ENCODE measurements at regions not wholly inside any gene's neighbourhood (a gene's known extent, or its start where the extent isn't known, plus 50 kb on each side); places are given as distances from the start of the nearest gene placed in this dataset.

- TF ChIP-seq PRDM4 (tag by site-specific recombination; IDR thresholded peaks at IDR 0.05) (no peak), ZNF311 (tag by site-specific recombination; IDR thresholded peaks at IDR 0.05; ENCODE audit: borderline replicate concordance) (no peak), TCF7L2 (IDR thresholded peaks at IDR 0.05; ENCODE audit: borderline replicate concordance, low read depth, low read length) (no peak)
These were observed 1724.1 kb upstream of the SEL1L start (continued) for GRCh38 chr14:83257466-83258439.

GRCh38 chr14:83260751-83261150 lies 1727.1 kb upstream of the SEL1L start:
- Histone ChIP-seq H3K36me3 (ENCODE audit: control insufficient read depth in 2 of 2, insufficient read depth in 1 of 2, low read length in 2 of 2) (no peaks in the 10 kb centered on the region), H3K4me3 (ENCODE audit: low read depth, low read length) (no peak overlapping the region), H3K27ac (ENCODE audit: extremely low read depth, low read depth, low read length) (no peak overlapping the region), H3K4me1 (ENCODE audit: control insufficient read depth, insufficient read depth, low read length) (no peaks in the 10 kb centered on the region), H3K9me3 (ENCODE audit: control insufficient read depth, insufficient read depth, low read depth, low read length) (no peaks in the 10 kb centered on the region)
- ChIA-PET CTCF (no interaction called here), POLR2A (no interaction called here)
- TF ChIP-seq ZNF391 (tag by site-specific recombination; IDR thresholded peaks at IDR 0.05; ENCODE audit: borderline replicate concordance, low read depth) = no peak

- TF ChIP-seq ZNF311 (tag by site-specific recombination; IDR thresholded peaks at IDR 0.05; ENCODE audit: borderline replicate concordance) (no peak), ZNF629 (tag by site-specific recombination; IDR thresholded peaks at IDR 0.05) (no peak), ZNF558 (tag by site-specific recombination; IDR thresholded peaks at IDR 0.05) (no peak), ZBTB6 (tag by site-specific recombination; IDR thresholded peaks at IDR 0.05) (no peak), ZBTB49 (tag by site-specific recombination; IDR thresholded peaks at IDR 0.05; ENCODE audit: low read depth) (no peak), ZSCAN18 (tag by site-specific recombination; IDR thresholded peaks at IDR 0.05) (no peak), ZEB2 (tag by site-specific recombination; IDR thresholded peaks at IDR 0.05) (no peak), ZFP37 (tag by site-specific recombination; IDR thresholded peaks at IDR 0.05) (no peak), ZNF76 (tag by site-specific recombination; IDR thresholded peaks at IDR 0.05; ENCODE audit: borderline replicate concordance, low read depth) (no peak), ZNF488 (tag by site-specific recombination; IDR thresholded peaks at IDR 0.05) (no peak), ZNF404 (tag by site-specific recombination; IDR thresholded peaks at IDR 0.05) (no peak), ZNF148 (tag by site-specific recombination; IDR thresholded peaks at IDR 0.05; ENCODE audit: borderline replicate concordance) (no peak), ZNF24 (tag by site-specific recombination; IDR thresholded peaks at IDR 0.05) (no peak), ATF2 (tag by site-specific recombination; IDR thresholded peaks at IDR 0.05; ENCODE audit: low read depth) (no peak), ZNF510 (tag by site-specific recombination; IDR thresholded peaks at IDR 0.05; ENCODE audit: insufficient replicate concordance) (no peak)
- POLR2A ChIA-PET = no interaction called here
- CTCF ChIA-PET = no interaction called here
These were observed 1735.9 kb upstream of the SEL1L start for GRCh38 chr14:83269583-83269982.

More at GRCh38 chr14:83269583-83269982, 1735.9 kb upstream of the SEL1L start:
- Histone ChIP-seq H3K4me3 (ENCODE audit: low read depth, low read length) (no peak overlapping the region), H3K36me3 (ENCODE audit: control insufficient read depth in 2 of 2, insufficient read depth in 1 of 2, low read length in 2 of 2) (no peaks in the 10 kb centered on the region), H3K9me3 (ENCODE audit: control insufficient read depth, insufficient read depth, low read depth, low read length) (no peaks in the 10 kb centered on the region), H3K27ac (ENCODE audit: extremely low read depth, low read depth, low read length) (no peak overlapping the region), H3K4me1 (ENCODE audit: control insufficient read depth, insufficient read depth, low read length) (no peaks in the 10 kb centered on the region)
